OCI-LY7 (cell line): ENCODE measurements at regions not wholly inside any gene's neighbourhood (a gene's known extent, or its start where the extent isn't known, plus 50 kb on each side); places are given as distances from the start of the nearest gene placed in this dataset.

Source experiments
- EZH2phosphoT487 ChIP-seq: fragments of 200-600 bp; sonication (generic); IDR thresholded peaks from 2 replicates; pipeline ENCODE4 v1.6.1; 2018; ENCODE audit warnings: low read depth, borderline replicate concordance, mild to moderate bottlenecking, mixed run types, antibody characterized with exemption, low read length, moderate library complexity, mixed read lengths
- TF ChIP-seq, protein P1 (sequence below): fragments of 200-600 bp; sonication (generic); conservative IDR thresholded peaks from 2 replicates; pipeline ENCODE4 v1.5.1; 2014; ENCODE audit warnings: mild to moderate bottlenecking, antibody characterized with exemption, low read length, moderate library complexity, mixed read lengths

- TF ChIP-seq, protein P1, sequence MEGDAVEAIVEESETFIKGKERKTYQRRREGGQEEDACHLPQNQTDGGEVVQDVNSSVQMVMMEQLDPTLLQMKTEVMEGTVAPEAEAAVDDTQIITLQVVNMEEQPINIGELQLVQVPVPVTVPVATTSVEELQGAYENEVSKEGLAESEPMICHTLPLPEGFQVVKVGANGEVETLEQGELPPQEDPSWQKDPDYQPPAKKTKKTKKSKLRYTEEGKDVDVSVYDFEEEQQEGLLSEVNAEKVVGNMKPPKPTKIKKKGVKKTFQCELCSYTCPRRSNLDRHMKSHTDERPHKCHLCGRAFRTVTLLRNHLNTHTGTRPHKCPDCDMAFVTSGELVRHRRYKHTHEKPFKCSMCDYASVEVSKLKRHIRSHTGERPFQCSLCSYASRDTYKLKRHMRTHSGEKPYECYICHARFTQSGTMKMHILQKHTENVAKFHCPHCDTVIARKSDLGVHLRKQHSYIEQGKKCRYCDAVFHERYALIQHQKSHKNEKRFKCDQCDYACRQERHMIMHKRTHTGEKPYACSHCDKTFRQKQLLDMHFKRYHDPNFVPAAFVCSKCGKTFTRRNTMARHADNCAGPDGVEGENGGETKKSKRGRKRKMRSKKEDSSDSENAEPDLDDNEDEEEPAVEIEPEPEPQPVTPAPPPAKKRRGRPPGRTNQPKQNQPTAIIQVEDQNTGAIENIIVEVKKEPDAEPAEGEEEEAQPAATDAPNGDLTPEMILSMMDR, result no peak
- no peak for TF ChIP-seq EZH2phosphoT487
These were observed 545.3 kb upstream of the PCDH20 start for GRCh38 chr13:61960981-61961380.
